ENCODE measurements at regions not wholly inside any gene's neighbourhood (a gene's known extent, or its start where the extent isn't known, plus 50 kb on each side); places are given as distances from the start of the nearest gene placed in this dataset.

DNA sequence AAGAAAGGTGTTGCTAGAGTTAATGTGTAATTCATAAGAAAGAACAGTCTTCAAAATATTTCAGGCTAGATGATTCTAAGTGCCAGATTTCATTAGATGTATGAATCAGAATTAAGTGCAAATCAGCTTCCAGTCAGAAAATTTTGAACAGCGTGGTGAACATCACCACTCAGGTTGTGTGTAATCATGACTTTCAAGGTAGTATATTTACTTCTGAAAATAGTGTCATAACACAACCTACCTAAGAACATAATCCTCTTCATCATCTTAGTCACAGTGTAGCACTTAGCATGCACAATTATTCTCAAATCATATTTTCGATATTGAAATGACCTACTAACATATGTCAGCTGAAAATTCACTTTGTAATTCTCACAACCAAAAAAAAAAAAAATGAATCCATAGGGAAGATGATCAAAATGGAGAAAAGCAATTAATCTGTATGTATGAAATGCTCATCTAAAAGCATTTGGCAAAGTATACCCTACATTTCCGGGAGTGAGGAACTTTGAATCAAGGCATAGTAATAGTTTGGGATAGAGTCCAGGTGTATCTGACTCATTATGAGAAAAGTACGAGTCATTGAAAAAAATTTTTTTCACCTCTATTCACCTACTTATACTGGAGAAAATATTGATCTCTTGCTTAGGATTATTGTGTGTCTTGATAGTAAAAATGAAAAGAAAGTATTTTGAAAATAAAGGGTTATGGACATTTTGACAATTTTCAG lies 221.8 kb upstream of the CHRM3 start:
- peaks cover 0 to 27% (median 10%) of the 10 kb centered on the region in 11 donors for H3K9me3 ChIP-seq
- 80 to 90% methylated on average over 4 of the region's 4 CpGs for WGBS, 2 donors
- no peak for DNase-seq
- no peak overlapping the region for H3K27ac ChIP-seq
- TF ChIP-seq, protein P1, sequence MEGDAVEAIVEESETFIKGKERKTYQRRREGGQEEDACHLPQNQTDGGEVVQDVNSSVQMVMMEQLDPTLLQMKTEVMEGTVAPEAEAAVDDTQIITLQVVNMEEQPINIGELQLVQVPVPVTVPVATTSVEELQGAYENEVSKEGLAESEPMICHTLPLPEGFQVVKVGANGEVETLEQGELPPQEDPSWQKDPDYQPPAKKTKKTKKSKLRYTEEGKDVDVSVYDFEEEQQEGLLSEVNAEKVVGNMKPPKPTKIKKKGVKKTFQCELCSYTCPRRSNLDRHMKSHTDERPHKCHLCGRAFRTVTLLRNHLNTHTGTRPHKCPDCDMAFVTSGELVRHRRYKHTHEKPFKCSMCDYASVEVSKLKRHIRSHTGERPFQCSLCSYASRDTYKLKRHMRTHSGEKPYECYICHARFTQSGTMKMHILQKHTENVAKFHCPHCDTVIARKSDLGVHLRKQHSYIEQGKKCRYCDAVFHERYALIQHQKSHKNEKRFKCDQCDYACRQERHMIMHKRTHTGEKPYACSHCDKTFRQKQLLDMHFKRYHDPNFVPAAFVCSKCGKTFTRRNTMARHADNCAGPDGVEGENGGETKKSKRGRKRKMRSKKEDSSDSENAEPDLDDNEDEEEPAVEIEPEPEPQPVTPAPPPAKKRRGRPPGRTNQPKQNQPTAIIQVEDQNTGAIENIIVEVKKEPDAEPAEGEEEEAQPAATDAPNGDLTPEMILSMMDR (IDR thresholded peaks at IDR 0.05), result no peak
- H3K4me1 ChIP-seq, result no peaks in the 10 kb centered on the region
- H3K4me3 ChIP-seq, result no peak overlapping the region
- no peaks in the 10 kb centered on the region for H3K27me3 ChIP-seq
- H3K36me3 ChIP-seq, result no peaks in the 10 kb centered on the region
- ATAC-seq, result no peak
- intact Hi-C loops (cut with DNase I), result no loop called here

DNA sequence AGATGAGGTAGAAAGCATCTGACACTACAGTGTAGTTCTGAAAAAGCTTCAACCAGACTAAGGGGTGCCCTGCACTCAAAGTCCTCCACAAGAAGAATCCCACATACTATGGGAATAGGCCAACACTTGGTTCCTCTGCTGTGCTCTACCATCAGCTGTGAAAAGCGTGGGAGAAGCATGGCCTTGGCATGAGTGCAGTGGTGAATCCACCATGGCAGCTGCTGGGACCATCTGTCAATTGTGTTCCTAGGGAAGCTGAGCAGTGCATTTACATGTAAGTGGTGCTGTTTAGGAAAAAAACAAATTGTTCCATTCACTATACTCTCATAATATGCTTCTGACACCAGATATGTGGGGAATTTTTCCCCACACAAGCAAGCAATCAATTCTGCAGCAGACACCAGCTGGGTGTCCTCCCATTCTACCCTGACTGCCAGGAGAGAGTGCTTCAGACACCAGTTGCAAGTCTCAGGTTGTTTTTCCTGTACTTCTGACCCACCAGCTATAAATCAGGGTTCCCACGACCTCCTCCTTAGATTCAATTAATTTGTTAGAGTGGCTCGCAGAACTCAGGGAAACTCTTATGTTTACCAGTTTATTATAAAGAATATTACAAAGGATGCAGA lies 230.8 kb upstream of the CHRM3 start:
- WGBS, 2 donors, result 56 to 82% methylated on average over 3 of the region's 3 CpGs
- intact Hi-C loops (cut with DNase I), result no loop called here
- Histone ChIP-seq H3K27me3 (no peaks in the 10 kb centered on the region), H3K27ac (no peak overlapping the region), H3K36me3 (no peaks in the 10 kb centered on the region), H3K4me1 (no peaks in the 10 kb centered on the region), H3K9me3 (peaks cover 0 to 2% (median 0%) of the 10 kb centered on the region in 11 donors), H3K4me3 (no peak overlapping the region)
- DNase-seq, result no peak
- no peak for ATAC-seq
- TF ChIP-seq, protein P1 (IDR thresholded peaks at IDR 0.05), result no peak

DNA sequence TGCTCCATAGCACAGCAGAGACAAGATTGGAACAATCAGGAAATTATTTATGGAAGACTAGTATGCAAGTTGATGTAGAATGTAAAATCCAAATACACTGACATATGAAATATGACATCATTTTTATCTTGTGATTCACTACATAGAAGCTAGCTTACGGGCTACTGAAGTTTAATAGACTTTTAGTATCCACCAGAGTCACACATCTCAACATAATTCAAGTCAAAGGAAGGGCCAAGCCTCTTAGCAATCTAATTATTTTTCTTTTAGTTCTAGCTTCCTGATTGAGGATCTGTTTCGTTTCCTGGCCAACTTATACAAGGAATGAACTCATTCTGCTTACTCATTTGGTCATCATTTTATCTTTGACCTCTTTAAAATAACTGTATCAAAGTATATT lies 234.4 kb upstream of the CHRM3 start:
- Histone ChIP-seq H3K4me3 (no peak overlapping the region), H3K27ac (no peak overlapping the region), H3K27me3 (no peaks in the 10 kb centered on the region), H3K36me3 (no peaks in the 10 kb centered on the region), H3K4me1 (no peaks in the 10 kb centered on the region), H3K9me3 (no peaks in the 10 kb centered on the region)
- DNase-seq (no peak), ATAC-seq (no peak)
- 66 to 70% methylated on average over 2 of the region's 2 CpGs for WGBS, 2 donors
- intact Hi-C loops (cut with DNase I), result no loop called here
- TF ChIP-seq, protein P1 (IDR thresholded peaks at IDR 0.05), result no peak

DNA sequence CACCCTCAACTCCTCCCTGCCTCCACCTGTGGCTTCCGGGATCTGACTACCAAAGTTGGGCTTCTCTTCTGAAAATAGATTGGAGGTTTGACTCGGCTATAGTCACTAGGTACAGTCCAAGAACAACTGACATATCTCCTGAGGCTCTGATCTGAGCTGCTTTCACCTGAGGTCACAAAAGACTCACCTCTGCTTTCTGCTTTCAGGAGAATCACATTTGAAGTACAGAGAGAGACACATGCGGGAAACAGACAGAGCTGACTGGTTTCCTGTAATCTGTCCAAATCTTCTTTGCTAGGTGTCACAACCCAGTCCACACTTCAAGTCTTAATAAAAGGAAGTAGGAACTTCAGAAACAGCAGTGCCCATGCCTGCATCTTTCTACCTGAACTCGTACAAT lies 245.4 kb upstream of the CHRM3 start:
- intact Hi-C loops (cut with DNase I), result no loop called here
- Histone ChIP-seq H3K4me3 (no peak overlapping the region), H3K36me3 (no peaks in the 10 kb centered on the region), H3K27ac (no peak overlapping the region), H3K4me1 (no peaks in the 10 kb centered on the region), H3K27me3 (no peaks in the 10 kb centered on the region), H3K9me3 (peaks cover 0 to 9% (median 0%) of the 10 kb centered on the region in 11 donors)
- WGBS, 2 donors, result 87 to 93% methylated on average over 4 of the region's 4 CpGs
- ATAC-seq (no peak), DNase-seq (no peak)
- TF ChIP-seq, protein P1 (IDR thresholded peaks at IDR 0.05), result no peak

Data from heart right ventricle (tissue), 16 donors.